Smooth muscle cell (in vitro differentiated cells): ENCODE measurements at regions not wholly inside any gene's neighbourhood (a gene's known extent, or its start where the extent isn't known, plus 50 kb on each side); places are given as distances from the start of the nearest gene placed in this dataset.
A peak's percentile ranks its signal among the peaks of the same experiment; 100 is the strongest.

Source experiments
- DNase-seq: peaks from one replicate; lab custom pipeline; 2025; ENCODE audit not compliant: unreplicated experiment; lab: John Stamatoyannopoulos, UW
- H2AFZ ChIP-seq: fragments of 200-600 bp; sonication (generic); 2 replicates; pipeline ENCODE4 v1.6.0; 2016; ENCODE audit warnings: antibody characterized with exemption, low read depth, mild to moderate bottlenecking
- H3F3A ChIP-seq: fragments of 200-600 bp; sonication (generic); 2 replicates; pipeline ENCODE4 v1.6.0; 2017; ENCODE audit warnings: antibody characterized with exemption, low read depth
- H3K27ac ChIP-seq: fragments of 200-600 bp; sonication (generic); 2 replicates; pipeline ENCODE4 v1.5.1; 2016; ENCODE audit warnings: low read depth, mild to moderate bottlenecking
- H3K27me3 ChIP-seq: fragments of 200-600 bp; sonication (generic); 2 replicates; pipeline ENCODE4 v1.6.1; 2016; ENCODE audit warnings: low read depth, mild to moderate bottlenecking
- H3K36me3 ChIP-seq: fragments of 200-600 bp; sonication (generic); 2 replicates; pipeline ENCODE4 v1.5.1; 2016; ENCODE audit warnings: low read depth
- H3K4me1 ChIP-seq: fragments of 200-600 bp; sonication (generic); 2 replicates; pipeline ENCODE4 v1.5.1; 2016; ENCODE audit warnings: low read depth
- H3K4me2 ChIP-seq: fragments of 200-600 bp; sonication (generic); 2 replicates; pipeline ENCODE4 v1.6.0; 2016; ENCODE audit warnings: mild to moderate bottlenecking
- H3K4me3 ChIP-seq: fragments of 200-600 bp; sonication (generic); 2 replicates; pipeline ENCODE4 v1.5.1; 2016; ENCODE audit warnings: mild to moderate bottlenecking
- H3K79me2 ChIP-seq: fragments of 200-600 bp; sonication (generic); 2 replicates; pipeline ENCODE4 v1.6.0; 2016; ENCODE audit warnings: low read depth, mild to moderate bottlenecking
- H3K9ac ChIP-seq: fragments of 200-600 bp; sonication (generic); 2 replicates; pipeline ENCODE4 v1.6.0; 2016; ENCODE audit warnings: low read depth
- H3K9me3 ChIP-seq: fragments of 200-600 bp; sonication (generic); replicated peaks from 2 replicates; pipeline ENCODE4 v1.5.1; 2016; ENCODE audit warnings: low read depth
- H4K20me1 ChIP-seq: fragments of 200-600 bp; sonication (generic); 2 replicates; pipeline ENCODE4 v1.6.0; 2016; ENCODE audit warnings: low read depth
- WGBS: methylation state at CpG from one replicate; pipeline ENCODE4 v1.1.7; 2016; ENCODE audit warnings: low lambda C conversion rate; 5-methylcytosine and 5-hydroxymethylcytosine counted together
- TF ChIP-seq, protein P1 (sequence below): fragments of 200-600 bp; sonication (generic); IDR thresholded peaks from 2 replicates; pipeline ENCODE4 v1.5.1; 2017; ENCODE audit warnings: borderline replicate concordance, mild to moderate bottlenecking, antibody characterized with exemption; ENCODE audit not compliant: insufficient read depth, poor library complexity, severe bottlenecking

DNA sequence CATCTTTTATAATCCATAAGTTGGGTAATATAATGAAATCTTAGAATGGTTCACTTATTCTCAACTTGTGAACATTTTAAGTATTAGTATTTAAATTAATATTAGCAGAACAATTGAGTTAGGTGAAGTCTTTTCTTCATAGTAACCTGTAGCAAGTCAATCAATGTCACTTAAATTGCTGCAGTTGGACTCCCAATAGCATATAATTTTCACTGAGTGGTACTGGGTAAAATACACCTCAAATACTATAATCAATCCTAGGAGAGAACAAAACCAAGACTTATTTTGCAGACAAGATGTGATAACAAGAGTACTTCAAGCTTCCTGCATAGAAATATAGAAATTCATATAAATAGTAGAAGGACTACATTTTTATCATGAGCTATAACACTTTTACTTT lies 677.9 kb upstream of the LRRN3 start:
- Histone ChIP-seq H3K4me1 (no peaks in the 10 kb centered on the region), H3K4me3 (no peak overlapping the region), H3K36me3 (no peaks in the 10 kb centered on the region), H3K9ac (no peak overlapping the region), H3K9me3 (no peaks in the 10 kb centered on the region), H3K27me3 (no peaks in the 10 kb centered on the region), H4K20me1 (no peaks in the 10 kb centered on the region), H3K27ac (no peak overlapping the region), H3K4me2 (no peak overlapping the region), H3F3A (no peaks in the 10 kb centered on the region), H2AFZ (no peak overlapping the region), H3K79me2 (no peaks in the 10 kb centered on the region)
- no peak for DNase-seq
- TF ChIP-seq, protein P1, sequence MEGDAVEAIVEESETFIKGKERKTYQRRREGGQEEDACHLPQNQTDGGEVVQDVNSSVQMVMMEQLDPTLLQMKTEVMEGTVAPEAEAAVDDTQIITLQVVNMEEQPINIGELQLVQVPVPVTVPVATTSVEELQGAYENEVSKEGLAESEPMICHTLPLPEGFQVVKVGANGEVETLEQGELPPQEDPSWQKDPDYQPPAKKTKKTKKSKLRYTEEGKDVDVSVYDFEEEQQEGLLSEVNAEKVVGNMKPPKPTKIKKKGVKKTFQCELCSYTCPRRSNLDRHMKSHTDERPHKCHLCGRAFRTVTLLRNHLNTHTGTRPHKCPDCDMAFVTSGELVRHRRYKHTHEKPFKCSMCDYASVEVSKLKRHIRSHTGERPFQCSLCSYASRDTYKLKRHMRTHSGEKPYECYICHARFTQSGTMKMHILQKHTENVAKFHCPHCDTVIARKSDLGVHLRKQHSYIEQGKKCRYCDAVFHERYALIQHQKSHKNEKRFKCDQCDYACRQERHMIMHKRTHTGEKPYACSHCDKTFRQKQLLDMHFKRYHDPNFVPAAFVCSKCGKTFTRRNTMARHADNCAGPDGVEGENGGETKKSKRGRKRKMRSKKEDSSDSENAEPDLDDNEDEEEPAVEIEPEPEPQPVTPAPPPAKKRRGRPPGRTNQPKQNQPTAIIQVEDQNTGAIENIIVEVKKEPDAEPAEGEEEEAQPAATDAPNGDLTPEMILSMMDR = no peak

DNA sequence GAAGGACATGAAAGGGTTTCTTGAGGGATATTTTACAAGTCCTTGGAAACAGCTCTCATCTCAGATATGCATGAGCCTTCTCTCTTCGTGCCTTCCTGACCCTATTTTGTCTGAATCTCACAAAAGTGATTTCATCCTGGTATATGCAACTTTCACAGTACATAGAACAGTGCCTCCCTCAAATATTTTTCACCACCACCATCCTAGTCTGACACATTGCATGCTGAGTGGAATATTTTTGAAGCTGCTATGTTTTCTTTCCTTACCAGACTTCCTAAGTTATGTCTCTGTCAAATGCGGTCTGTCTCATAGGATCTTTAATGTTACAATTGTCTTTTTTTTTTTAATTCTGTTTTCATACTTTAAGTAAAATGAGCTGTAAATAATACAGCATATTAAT lies 673.3 kb upstream of the LRRN3 start:
- DNase-seq = no peak
- Histone ChIP-seq H2AFZ (no peak overlapping the region), H3K36me3 (no peaks in the 10 kb centered on the region), H3K9me3 (no peaks in the 10 kb centered on the region), H4K20me1 (no peaks in the 10 kb centered on the region), H3K27me3 (no peaks in the 10 kb centered on the region), H3K79me2 (no peaks in the 10 kb centered on the region), H3F3A (no peaks in the 10 kb centered on the region), H3K4me1 (no peaks in the 10 kb centered on the region), H3K4me2 (no peak overlapping the region), H3K27ac (peak overlapping the region; percentile 18), H3K4me3 (no peak overlapping the region), H3K9ac (no peak overlapping the region)
- TF ChIP-seq, protein P1 = no peak
- WGBS = 46% methylated on average over 2 of the region's 2 CpGs

DNA sequence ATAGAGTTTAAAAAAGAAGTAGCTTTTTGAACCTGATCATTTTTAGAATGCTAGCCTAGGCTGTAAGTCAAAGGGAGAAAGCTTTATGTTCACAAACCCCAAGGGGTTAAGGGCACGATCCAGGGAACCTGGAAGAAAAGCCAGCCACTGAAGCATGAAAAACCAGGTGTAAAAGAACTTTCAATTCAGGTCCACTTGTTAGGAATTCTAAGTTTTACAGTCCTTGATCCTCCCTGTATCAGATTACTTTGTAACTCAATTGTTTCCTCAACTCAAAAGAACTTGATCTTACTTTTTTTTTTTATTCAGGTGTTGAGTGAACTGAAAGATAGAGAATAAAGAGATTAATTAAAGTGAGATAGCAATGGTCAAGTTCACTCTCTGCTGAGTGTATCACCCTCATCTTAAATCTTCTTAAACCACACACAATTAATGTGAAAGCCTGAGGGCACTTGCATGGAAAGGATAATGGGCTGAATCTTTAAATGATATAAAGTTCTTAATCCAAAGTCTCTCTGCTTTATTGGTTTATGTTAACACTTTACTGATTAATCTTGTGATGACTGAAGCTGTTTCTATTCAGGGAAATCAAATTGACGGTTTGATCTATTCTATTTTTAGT lies 672.2 kb upstream of the LRRN3 start:
- 77% methylated on average over 2 of the region's 2 CpGs for WGBS
- H3K36me3 ChIP-seq = no peaks in the 10 kb centered on the region
- no peaks in the 10 kb centered on the region for H3K27me3 ChIP-seq
- TF ChIP-seq, protein P1 = no peak
- no peak overlapping the region for H3K4me2 ChIP-seq
- H3K4me1 ChIP-seq = no peaks in the 10 kb centered on the region
- H2AFZ ChIP-seq = no peak overlapping the region
- no peaks in the 10 kb centered on the region for H3K79me2 ChIP-seq
- H3F3A ChIP-seq = no peaks in the 10 kb centered on the region
- H3K9me3 ChIP-seq = no peaks in the 10 kb centered on the region
- no peak for DNase-seq
- no peak overlapping the region for H3K9ac ChIP-seq
- H3K27ac ChIP-seq = no peak overlapping the region
- no peaks in the 10 kb centered on the region for H4K20me1 ChIP-seq
- no peak overlapping the region for H3K4me3 ChIP-seq

DNA sequence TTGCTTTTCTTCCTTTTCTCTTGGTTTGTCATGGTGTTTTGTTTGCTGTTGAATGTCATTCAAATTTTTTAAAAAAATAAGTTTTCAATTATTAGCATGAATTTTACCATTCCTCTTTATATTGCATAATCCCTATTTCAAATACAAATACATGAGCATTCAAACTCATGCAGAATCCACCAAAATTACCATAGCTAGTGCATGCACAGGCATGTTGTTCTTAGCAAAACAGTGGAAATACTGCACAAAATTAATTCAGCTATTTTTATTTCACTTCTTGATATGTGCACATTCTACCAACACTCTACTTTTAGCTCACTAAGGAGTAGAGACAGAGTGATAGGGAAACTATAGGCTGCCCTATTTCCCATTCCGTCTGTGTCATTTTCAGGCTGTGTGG lies 670.1 kb upstream of the LRRN3 start:
- no peaks in the 10 kb centered on the region for H3K36me3 ChIP-seq
- no peaks in the 10 kb centered on the region for H4K20me1 ChIP-seq
- H3K4me2 ChIP-seq = no peak overlapping the region
- no peaks in the 10 kb centered on the region for H3K4me1 ChIP-seq
- no peaks in the 10 kb centered on the region for H3K27me3 ChIP-seq
- TF ChIP-seq, protein P1 = no peak
- 91% methylated on average over 1 of the region's 1 CpG for WGBS
- no peaks in the 10 kb centered on the region for H3K9me3 ChIP-seq
- no peak overlapping the region for H3K4me3 ChIP-seq
- no peak overlapping the region for H2AFZ ChIP-seq
- H3K79me2 ChIP-seq = no peaks in the 10 kb centered on the region
- no peak for DNase-seq
- no peak overlapping the region for H3K9ac ChIP-seq
- no peaks in the 10 kb centered on the region for H3F3A ChIP-seq
- H3K27ac ChIP-seq = no peak overlapping the region
